NCI-H2081 treated with DMSO at 0.1 percent for 48 hours (cell line): ENCODE measurements at regions not wholly inside any gene's neighbourhood (a gene's known extent, or its start where the extent isn't known, plus 50 kb on each side); places are given as distances from the start of the nearest gene placed in this dataset.
A peak's percentile ranks its signal among the peaks of the same experiment; 100 is the strongest.
"Not testable (repeated sequence)": the region's sequence is repeated elsewhere in the genome, so short reads cannot be mapped to it uniquely, and the experiment has no call there.

Source experiments
- DNase-seq: peaks from one replicate; lab custom pipeline; 2025; lab: John Stamatoyannopoulos, UW

- DNase-seq: peak; percentile 7
Observed at GRCh38 chr7:27032839-27033238, 63.0 kb downstream of the HOXA1 start.

- no peak for DNase-seq
Observed at GRCh38 chr7:27031289-27032172, 64.3 kb downstream of the HOXA1 start.

- DNase-seq: no peak
Observed at GRCh38 chr7:27030393-27031050, 65.3 kb downstream of the HOXA1 start.

GRCh38 chr7:27025270-27025669 lies 70.5 kb downstream of the HOXA1 start:
- no peak for DNase-seq

GRCh38 chr7:27010068-27010467 lies 85.7 kb downstream of the HOXA1 start:
- no peak for DNase-seq

- DNase-seq: no peak
Observed at GRCh38 chr7:27000496-27000895, 95.3 kb downstream of the HOXA1 start.

GRCh38 chr7:26998284-26998683 lies 97.5 kb downstream of the HOXA1 start:
- DNase-seq: not testable (repeated sequence)

- no peak for DNase-seq
Observed at GRCh38 chr7:26995666-26996065, 100.1 kb downstream of the HOXA1 start.

GRCh38 chr7:26993816-26994810 lies 101.7 kb downstream of the HOXA1 start:
- DNase-seq: no peak

- no peak for DNase-seq
Observed at GRCh38 chr7:26992670-26993069, 103.1 kb downstream of the HOXA1 start.

- no peak for DNase-seq
Observed at GRCh38 chr7:26991796-26992195, 104.0 kb downstream of the HOXA1 start.

GRCh38 chr7:26989897-26990670 lies 105.7 kb downstream of the HOXA1 start:
- DNase-seq: no peak

GRCh38 chr7:26988836-26989374 lies 106.9 kb downstream of the HOXA1 start:
- no peak for DNase-seq

GRCh38 chr7:26987338-26987737 lies 108.5 kb downstream of the HOXA1 start:
- DNase-seq: no peak

GRCh38 chr7:26978146-26978545 lies 113.8 kb upstream of the SKAP2 start:
- DNase-seq: no peak

- no peak for DNase-seq
Observed at GRCh38 chr7:26976840-26977239, 112.5 kb upstream of the SKAP2 start.

- not testable (repeated sequence) for DNase-seq
Observed at GRCh38 chr7:26971924-26972323, 107.5 kb upstream of the SKAP2 start.

- DNase-seq: no peak
Observed at GRCh38 chr7:26965724-26966123, 101.3 kb upstream of the SKAP2 start.

- DNase-seq: no peak
Observed at GRCh38 chr7:26964156-26964808, 99.9 kb upstream of the SKAP2 start.

- DNase-seq: no peak
Observed at GRCh38 chr7:26959290-26959689, 94.9 kb upstream of the SKAP2 start.

GRCh38 chr7:26958834-26959233 lies 94.4 kb upstream of the SKAP2 start:
- no peak for DNase-seq
